ENCODE measurements at regions not wholly inside any gene's neighbourhood (a gene's known extent, or its start where the extent isn't known, plus 50 kb on each side); places are given as distances from the start of the nearest gene placed in this dataset.

GRCh38 chr16:47979164-47979520, 176.7 kb downstream of the ABCC12 start:
- H3K9me3 ChIP-seq (ENCODE audit: control insufficient read depth, low read length): no peaks in the 10 kb centered on the region
- H3K4me3 ChIP-seq (ENCODE audit: low read length): no peak overlapping the region
- DNase-seq: no peak
- Mint-ChIP-seq H3K27me3 (ENCODE audit: insufficient read depth) (peaks cover 14% of the 10 kb centered on the region), H3K4me1 (peaks cover 28% of the 10 kb centered on the region), H3K4me3 (no peak overlapping the region), H3K27ac (no peak overlapping the region), H3K9me3 (no peaks in the 10 kb centered on the region), H3K36me3 (ENCODE audit: low read depth) (no peaks in the 10 kb centered on the region)
- WGBS, 2 experiments (ENCODE audit: insufficient coverage in 1 of 2, insufficient read length in 1 of 2): 90 to 100% methylated on average over 1 to 5 of the region's 5 CpGs
- no peak overlapping the region for H3K9ac ChIP-seq (ENCODE audit: extremely low read depth, low read length, poor library complexity, severe bottlenecking)
- no peak overlapping the region for H3K27ac ChIP-seq (ENCODE audit: low read depth, low read length)
- no peak for TF ChIP-seq CTCF (conservative IDR thresholded peaks at IDR 0.05)
- no peaks in the 10 kb centered on the region for H3K36me3 ChIP-seq (ENCODE audit: control insufficient read depth, insufficient read depth, low read length)
- peaks cover 5% of the 10 kb centered on the region for H3K4me1 ChIP-seq (ENCODE audit: control insufficient read depth, insufficient read depth, low read length)
- no peaks in the 10 kb centered on the region for H3K27me3 ChIP-seq (ENCODE audit: control insufficient read depth, insufficient read depth, low read length, poor library complexity, severe bottlenecking)

GRCh38 chr16:47978491-47979163, 177.2 kb downstream of the ABCC12 start:
- Histone ChIP-seq H3K27me3 (ENCODE audit: control insufficient read depth, insufficient read depth, low read length, poor library complexity, severe bottlenecking) (no peaks in the 10 kb centered on the region), H3K4me3 (ENCODE audit: low read length) (no peak overlapping the region), H3K9me3 (ENCODE audit: control insufficient read depth, low read length) (no peaks in the 10 kb centered on the region), H3K4me1 (ENCODE audit: control insufficient read depth, insufficient read depth, low read length) (peaks cover 4% of the 10 kb centered on the region), H3K27ac (ENCODE audit: low read depth, low read length) (no peak overlapping the region), H3K36me3 (ENCODE audit: control insufficient read depth, insufficient read depth, low read length) (no peaks in the 10 kb centered on the region), H3K9ac (ENCODE audit: extremely low read depth, low read length, poor library complexity, severe bottlenecking) (no peak overlapping the region)
- H3K36me3 Mint-ChIP-seq (ENCODE audit: low read depth): no peaks in the 10 kb centered on the region
- DNase-seq: no peak
- WGBS, 2 experiments (ENCODE audit: insufficient coverage in 1 of 2, insufficient read length in 1 of 2): 57 to 81% methylated on average over 3 to 4 of the region's 4 CpGs
- H3K27me3 Mint-ChIP-seq (ENCODE audit: insufficient read depth): peaks cover 10% of the 10 kb centered on the region
- no peaks in the 10 kb centered on the region for H3K9me3 Mint-ChIP-seq
- no peak overlapping the region for H3K27ac Mint-ChIP-seq
- peaks cover 25% of the 10 kb centered on the region for H3K4me1 Mint-ChIP-seq
- no peak overlapping the region for H3K4me3 Mint-ChIP-seq
- TF ChIP-seq CTCF (conservative IDR thresholded peaks at IDR 0.05): no peak

GRCh38 chr16:47977802-47978201, 178.0 kb downstream of the ABCC12 start:
- Mint-ChIP-seq H3K27me3 (ENCODE audit: insufficient read depth) (peaks cover 3% of the 10 kb centered on the region), H3K36me3 (ENCODE audit: low read depth) (no peaks in the 10 kb centered on the region), H3K4me3 (no peak overlapping the region), H3K27ac (no peak overlapping the region), H3K9me3 (no peaks in the 10 kb centered on the region), H3K4me1 (peaks cover 25% of the 10 kb centered on the region)
- WGBS, 2 experiments (ENCODE audit: insufficient coverage in 1 of 2, insufficient read length in 1 of 2): 57 to 92% methylated on average over 1 of the region's 1 CpG
- Histone ChIP-seq H3K4me1 (ENCODE audit: control insufficient read depth, insufficient read depth, low read length) (peaks cover 4% of the 10 kb centered on the region), H3K27ac (ENCODE audit: low read depth, low read length) (peak overlapping the region; percentile 34), H3K9me3 (ENCODE audit: control insufficient read depth, low read length) (no peaks in the 10 kb centered on the region), H3K27me3 (ENCODE audit: control insufficient read depth, insufficient read depth, low read length, poor library complexity, severe bottlenecking) (no peaks in the 10 kb centered on the region), H3K36me3 (ENCODE audit: control insufficient read depth, insufficient read depth, low read length) (no peaks in the 10 kb centered on the region), H3K9ac (ENCODE audit: extremely low read depth, low read length, poor library complexity, severe bottlenecking) (no peak overlapping the region), H3K4me3 (ENCODE audit: low read length) (no peak overlapping the region)
- peak; percentile 42 for TF ChIP-seq CTCF (conservative IDR thresholded peaks at IDR 0.05)
- no peak for DNase-seq

Data from endodermal cell (in vitro differentiated cells).